Subcutaneous abdominal adipose tissue (tissue), 5 donors: ENCODE measurements at regions not wholly inside any gene's neighbourhood (a gene's known extent, or its start where the extent isn't known, plus 50 kb on each side); places are given as distances from the start of the nearest gene placed in this dataset.
"Not testable (repeated sequence)": the region's sequence is repeated elsewhere in the genome, so short reads cannot be mapped to it uniquely, and the experiment has no call there.

Experiments used
- H3K27ac ChIP-seq: one replicate; pipeline ENCODE4 v1.7.0; 2013; ENCODE audit warnings: low read depth, mild to moderate bottlenecking, inconsistent platforms, low read length, moderate library complexity
- H3K27me3 ChIP-seq, 5 donors: one replicate each; pipeline ENCODE4 v1.7.0; 2013; ENCODE audit warnings: low read length in 5 of 5, inconsistent platforms in 1 of 5; ENCODE audit not compliant: control insufficient read depth in 5 of 5, insufficient read depth in 4 of 5
- H3K36me3 ChIP-seq, 5 donors: one replicate each; pipeline ENCODE4 v1.7.0; 2013; ENCODE audit warnings: low read length in 5 of 5; ENCODE audit not compliant: control insufficient read depth in 5 of 5, insufficient read depth in 5 of 5
- H3K4me1 ChIP-seq, 5 donors: one replicate each; pipeline ENCODE4 v1.7.0; 2013; ENCODE audit warnings: low read length in 5 of 5, mild to moderate bottlenecking in 3 of 5, moderate library complexity in 1 of 5; ENCODE audit not compliant: control insufficient read depth in 5 of 5, insufficient read depth in 5 of 5
- H3K4me3 ChIP-seq, 5 donors: one replicate each; pipeline ENCODE4 v1.7.0; 2013; ENCODE audit warnings: low read length in 5 of 5, low read depth in 1 of 5
- H3K9ac ChIP-seq, 5 donors: one replicate each; pipeline ENCODE4 v1.7.0; 2013; ENCODE audit warnings: low read length in 5 of 5, mild to moderate bottlenecking in 4 of 5, moderate library complexity in 3 of 5
- H3K9me3 ChIP-seq, 5 donors: one replicate each; pipeline ENCODE4 v1.7.0; 2013; ENCODE audit warnings: low read length in 5 of 5; ENCODE audit not compliant: control insufficient read depth in 5 of 5
- donor health status: healthy.
- donor health status: healthy.
- donor health status: healthy.
- donor health status: healthy.
- donor health status: healthy.

DNA sequence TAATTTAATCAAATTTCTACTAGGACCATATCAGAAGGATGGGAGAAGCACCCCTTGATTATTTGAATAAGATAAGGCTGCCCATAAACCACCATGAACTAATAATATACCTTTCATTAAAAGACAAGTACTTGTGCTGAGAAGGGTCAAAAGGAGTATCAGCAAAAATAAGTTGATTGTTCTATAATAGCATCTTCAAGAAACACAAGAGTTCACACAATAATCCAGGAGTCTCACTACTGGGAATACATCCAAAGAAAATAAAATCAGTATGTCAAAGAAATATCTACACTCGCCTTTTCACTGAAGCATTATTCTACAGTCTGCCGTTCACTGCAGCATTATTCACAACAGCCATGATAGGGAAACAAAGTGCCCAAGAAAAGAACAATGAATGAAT, 1310.1 kb upstream of the PCDH9 start:
- Histone ChIP-seq H3K27me3 (no peaks in the 10 kb centered on the region), H3K9ac (no peak overlapping the region), H3K4me1 (no peaks in the 10 kb centered on the region), H3K36me3 (no peaks in the 10 kb centered on the region), H3K9me3 (no peaks in the 10 kb centered on the region), H3K4me3 (no peak overlapping the region), H3K27ac (no peak overlapping the region)

DNA sequence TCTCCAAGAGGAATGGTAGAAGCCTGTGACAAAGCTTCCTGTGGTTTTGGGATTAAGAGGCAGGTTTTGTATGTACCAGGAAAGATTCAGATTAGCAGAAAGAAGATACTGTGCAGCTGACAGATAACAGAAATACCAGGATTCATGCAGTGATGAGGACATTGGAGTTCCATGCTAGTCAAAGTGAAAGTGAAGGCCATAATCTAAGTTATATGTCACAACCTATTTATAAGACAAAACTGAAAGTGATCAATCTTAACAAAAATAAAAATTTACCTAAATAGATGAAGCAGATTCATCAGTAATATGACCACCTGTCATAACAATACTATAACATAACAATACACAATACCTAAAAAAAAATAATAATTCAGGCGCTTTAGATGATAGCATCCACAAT, 1305.2 kb upstream of the PCDH9 start:
- no peak overlapping the region for H3K4me3 ChIP-seq
- H3K27me3 ChIP-seq: no peaks in the 10 kb centered on the region
- no peak overlapping the region for H3K9ac ChIP-seq
- no peak overlapping the region for H3K27ac ChIP-seq
- no peaks in the 10 kb centered on the region for H3K9me3 ChIP-seq
- no peaks in the 10 kb centered on the region for H3K4me1 ChIP-seq
- H3K36me3 ChIP-seq: no peaks in the 10 kb centered on the region

- H3K27ac ChIP-seq, H3K4me3 ChIP-seq, H3K4me1 ChIP-seq, H3K27me3 ChIP-seq, H3K36me3 ChIP-seq, H3K9ac ChIP-seq: not testable (repeated sequence)
- H3K9me3 ChIP-seq: peaks cover 0 to 22% (median 6%) of the 10 kb centered on the region in 5 donors
Observed at GRCh38 chr13:68527167-68527566, 1297.0 kb upstream of the PCDH9 start.

GRCh38 chr13:68523838-68524424, 1293.8 kb upstream of the PCDH9 start:
- H3K9me3 ChIP-seq: peaks cover 0 to 21% (median 6%) of the 10 kb centered on the region in 5 donors
- H3K27me3 ChIP-seq: no peaks in the 10 kb centered on the region
- no peaks in the 10 kb centered on the region for H3K36me3 ChIP-seq
- H3K9ac ChIP-seq: no peak overlapping the region
- no peaks in the 10 kb centered on the region for H3K4me1 ChIP-seq
- H3K4me3 ChIP-seq: no peak overlapping the region
- H3K27ac ChIP-seq: no peak overlapping the region

- Histone ChIP-seq H3K9me3 (peaks cover 0 to 13% (median 5%) of the 10 kb centered on the region in 5 donors), H3K4me3 (no peak overlapping the region), H3K36me3 (no peaks in the 10 kb centered on the region), H3K4me1 (no peaks in the 10 kb centered on the region), H3K27me3 (no peaks in the 10 kb centered on the region), H3K9ac (no peak overlapping the region), H3K27ac (no peak overlapping the region)
Observed at GRCh38 chr13:68522184-68522583, 1292.0 kb upstream of the PCDH9 start.

GRCh38 chr13:68509734-68510621, 1279.8 kb upstream of the PCDH9 start:
- Histone ChIP-seq H3K27ac (no peak overlapping the region), H3K4me1 (no peaks in the 10 kb centered on the region), H3K36me3 (no peaks in the 10 kb centered on the region), H3K9ac (no peak overlapping the region), H3K27me3 (no peaks in the 10 kb centered on the region), H3K9me3 (peaks cover 0 to 9% (median 0%) of the 10 kb centered on the region in 5 donors), H3K4me3 (no peak overlapping the region)

DNA sequence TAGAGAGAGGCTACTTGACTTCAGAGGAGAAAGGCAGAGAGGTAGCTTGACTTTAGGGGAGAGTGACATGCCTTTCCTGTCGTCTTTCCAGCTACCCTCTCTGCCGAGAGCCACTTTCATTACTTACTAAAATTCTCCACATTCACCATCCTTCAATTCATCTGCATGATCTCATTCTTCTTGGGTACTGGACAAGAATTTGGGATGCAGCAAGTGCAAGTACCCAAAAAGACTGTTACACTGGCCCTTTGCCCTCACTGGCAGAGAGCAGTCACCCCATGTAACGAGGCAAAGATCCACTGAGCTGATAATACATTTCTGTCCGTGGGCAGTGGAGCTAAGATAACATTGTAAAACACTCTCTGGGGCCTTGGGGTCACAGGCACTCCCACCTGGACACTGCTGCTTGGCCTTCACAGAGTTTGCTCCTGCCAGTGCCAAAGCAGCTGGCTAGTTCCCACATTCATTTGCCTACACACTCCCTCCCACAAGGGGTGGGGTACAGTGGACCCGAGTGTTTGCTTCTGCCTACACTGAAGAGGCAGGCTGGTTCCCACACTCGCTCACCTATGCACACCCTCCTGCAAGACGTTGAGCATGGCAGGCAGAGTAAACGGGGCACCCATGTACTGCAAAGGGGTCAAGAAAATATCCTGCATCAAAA, 1276.9 kb upstream of the PCDH9 start:
- H3K9ac ChIP-seq: no peak overlapping the region
- no peak overlapping the region for H3K4me3 ChIP-seq
- H3K4me1 ChIP-seq: no peaks in the 10 kb centered on the region
- H3K27me3 ChIP-seq: no peaks in the 10 kb centered on the region
- no peak overlapping the region for H3K27ac ChIP-seq
- H3K9me3 ChIP-seq: peaks cover 0 to 5% (median 0%) of the 10 kb centered on the region in 5 donors
- no peaks in the 10 kb centered on the region for H3K36me3 ChIP-seq

DNA sequence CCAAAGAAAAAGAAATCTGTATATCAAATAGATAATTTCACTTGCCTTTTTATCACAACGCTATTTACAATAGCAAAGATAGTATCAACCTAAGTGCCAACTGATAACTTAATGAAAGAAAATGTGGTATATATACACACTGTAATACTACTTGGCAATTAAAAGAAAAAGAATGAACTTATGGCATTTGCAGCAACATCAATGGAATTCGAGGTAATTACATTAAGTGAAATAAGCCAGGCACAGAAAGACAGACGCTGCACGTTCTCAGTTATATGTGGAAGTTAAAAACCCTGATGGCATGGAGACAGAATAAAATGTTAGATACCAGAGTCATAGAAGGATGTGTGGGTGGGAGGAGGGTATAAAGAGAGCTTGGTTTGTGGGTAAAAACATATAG, 1260.5 kb upstream of the PCDH9 start:
- Histone ChIP-seq H3K27ac (no peak overlapping the region), H3K27me3 (no peaks in the 10 kb centered on the region), H3K9ac (no peak overlapping the region), H3K4me3 (no peak overlapping the region), H3K4me1 (no peaks in the 10 kb centered on the region), H3K9me3 (peaks cover 0 to 3% (median 0%) of the 10 kb centered on the region in 5 donors), H3K36me3 (no peaks in the 10 kb centered on the region)

DNA sequence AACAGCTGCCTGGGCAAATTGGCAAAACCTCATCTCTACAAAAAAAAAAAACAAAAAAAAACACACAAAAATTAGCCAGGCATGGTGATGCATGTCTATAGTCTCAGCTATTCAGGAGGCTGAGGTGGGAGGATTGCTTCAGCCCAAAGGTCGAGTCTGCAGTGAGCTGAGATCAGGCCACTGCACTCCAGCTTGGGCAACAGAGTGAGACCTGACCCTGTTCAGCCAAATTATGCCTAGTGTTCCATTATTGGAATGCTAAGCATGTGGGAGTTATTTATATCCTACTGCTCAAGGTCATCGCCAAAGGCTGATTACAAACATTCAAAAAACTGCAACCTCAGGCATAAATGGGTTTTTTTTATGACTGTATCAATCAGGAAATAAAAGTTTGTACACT, 1251.0 kb upstream of the PCDH9 start:
- Histone ChIP-seq H3K9ac (no peak overlapping the region), H3K4me3 (no peak overlapping the region), H3K4me1 (peaks cover 0 to 17% (median 0%) of the 10 kb centered on the region in 5 donors), H3K9me3 (no peaks in the 10 kb centered on the region), H3K27me3 (no peaks in the 10 kb centered on the region), H3K27ac (no peak overlapping the region), H3K36me3 (no peaks in the 10 kb centered on the region)

- no peaks in the 10 kb centered on the region for H3K9me3 ChIP-seq
- no peak overlapping the region for H3K4me3 ChIP-seq
- no peaks in the 10 kb centered on the region for H3K27me3 ChIP-seq
- no peak overlapping the region for H3K27ac ChIP-seq
- H3K9ac ChIP-seq: no peak overlapping the region
- no peaks in the 10 kb centered on the region for H3K4me1 ChIP-seq
- H3K36me3 ChIP-seq: no peaks in the 10 kb centered on the region
Observed at GRCh38 chr13:68473834-68474326, 1243.7 kb upstream of the PCDH9 start.
